ENCODE measurements at regions not wholly inside any gene's neighbourhood (a gene's known extent, or its start where the extent isn't known, plus 50 kb on each side); places are given as distances from the start of the nearest gene placed in this dataset.

- ATAC-seq: no peak
- Histone ChIP-seq H3K4me1 (no peaks in the 10 kb centered on the region), H3K27ac (no peak overlapping the region), H3K27me3 (no peaks in the 10 kb centered on the region), H3K36me3 (no peaks in the 10 kb centered on the region), H3K4me3 (no peak overlapping the region), H3K9me3 (no peaks in the 10 kb centered on the region)
- no peak for TF ChIP-seq POLR2AphosphoS5 (IDR thresholded peaks at IDR 0.05)
- no peak for TF ChIP-seq CTCF (IDR thresholded peaks at IDR 0.05)
- TF ChIP-seq POLR2A (IDR thresholded peaks at IDR 0.05): no peak
- TF ChIP-seq EP300 (IDR thresholded peaks at IDR 0.05): no peak
- WGBS, 2 donors (ENCODE audit: low coverage in 1 of 2): 100% methylated on average over 1 of the region's 2 CpGs; no CpG with 5 or more reads in 1 of the 2 donors
Observed at GRCh38 chrY:7966916-7967315, 1055.4 kb upstream of the AMELY start.

- WGBS, 2 donors (ENCODE audit: low coverage in 1 of 2): 79% methylated on average over 3 of the region's 3 CpGs; no CpG with 5 or more reads in 1 of the 2 donors
- no peak for ATAC-seq
- Histone ChIP-seq H3K36me3 (no peaks in the 10 kb centered on the region), H3K4me3 (no peak overlapping the region), H3K27ac (no peak overlapping the region), H3K4me1 (no peaks in the 10 kb centered on the region), H3K9me3 (no peaks in the 10 kb centered on the region), H3K27me3 (no peaks in the 10 kb centered on the region)
- no peak for TF ChIP-seq EP300 (IDR thresholded peaks at IDR 0.05)
- TF ChIP-seq POLR2A (IDR thresholded peaks at IDR 0.05): no peak
- TF ChIP-seq CTCF (IDR thresholded peaks at IDR 0.05): no peak
- TF ChIP-seq POLR2AphosphoS5 (IDR thresholded peaks at IDR 0.05): no peak
Observed at GRCh38 chrY:7963393-7963792, 1051.8 kb upstream of the AMELY start.

- no peaks in the 10 kb centered on the region for H3K4me1 ChIP-seq
- no peaks in the 10 kb centered on the region for H3K9me3 ChIP-seq
- H3K27me3 ChIP-seq: no peaks in the 10 kb centered on the region
- no peak overlapping the region for H3K4me3 ChIP-seq
- WGBS, 2 donors (ENCODE audit: low coverage in 1 of 2): 89% methylated on average over 1 of the region's 1 CpG; no CpG with 5 or more reads in 1 of the 2 donors
- no peak overlapping the region for H3K27ac ChIP-seq
- H3K36me3 ChIP-seq: no peaks in the 10 kb centered on the region
- no peak for TF ChIP-seq POLR2AphosphoS5 (IDR thresholded peaks at IDR 0.05)
- no peak for ATAC-seq
Observed at GRCh38 chrY:7962350-7962749, 1050.8 kb upstream of the AMELY start.

- TF ChIP-seq EP300 (IDR thresholded peaks at IDR 0.05): no peak
- TF ChIP-seq POLR2AphosphoS5 (IDR thresholded peaks at IDR 0.05): no peak
- TF ChIP-seq POLR2A (IDR thresholded peaks at IDR 0.05): no peak
- no peak for TF ChIP-seq CTCF (IDR thresholded peaks at IDR 0.05)
- Histone ChIP-seq H3K27me3 (no peaks in the 10 kb centered on the region), H3K4me1 (no peaks in the 10 kb centered on the region), H3K9me3 (no peaks in the 10 kb centered on the region), H3K4me3 (no peak overlapping the region), H3K36me3 (no peaks in the 10 kb centered on the region), H3K27ac (no peak overlapping the region)
- ATAC-seq: no peak
- WGBS, 2 donors (ENCODE audit: low coverage in 1 of 2): 43% methylated on average over 2 of the region's 2 CpGs; no CpG with 5 or more reads in 1 of the 2 donors
Observed at GRCh38 chrY:7961811-7962210, 1050.3 kb upstream of the AMELY start.

- WGBS, 2 donors (ENCODE audit: low coverage in 1 of 2): 74% methylated on average over 2 of the region's 4 CpGs; no CpG with 5 or more reads in 1 of the 2 donors
- TF ChIP-seq EP300 (IDR thresholded peaks at IDR 0.05): no peak
- TF ChIP-seq POLR2A (IDR thresholded peaks at IDR 0.05): no peak
- no peak for TF ChIP-seq POLR2AphosphoS5 (IDR thresholded peaks at IDR 0.05)
- TF ChIP-seq CTCF (IDR thresholded peaks at IDR 0.05): no peak
Observed at GRCh38 chrY:7957773-7958172, 1046.2 kb upstream of the AMELY start.

More at GRCh38 chrY:7957773-7958172, 1046.2 kb upstream of the AMELY start:
- Histone ChIP-seq H3K36me3 (no peaks in the 10 kb centered on the region), H3K4me1 (no peaks in the 10 kb centered on the region), H3K4me3 (no peak overlapping the region), H3K27ac (no peak overlapping the region), H3K9me3 (no peaks in the 10 kb centered on the region), H3K27me3 (no peaks in the 10 kb centered on the region)
- no peak for ATAC-seq

All from gastroesophageal sphincter (tissue), 4 donors.